Uterus (tissue), 2 donors: ENCODE measurements at regions not wholly inside any gene's neighbourhood (a gene's known extent, or its start where the extent isn't known, plus 50 kb on each side); places are given as distances from the start of the nearest gene placed in this dataset.

Experiments
- CTCF ChIP-seq, 4 experiments: fragments of 200-600 bp in 2 of 4; fragments of 450-650 bp in 2 of 4; sonication (generic) in 2 of 4; IDR thresholded peaks; one replicate each; pipeline ENCODE4 v1.5.1; 2016 to 2019; ENCODE audit warnings: antibody characterized with exemption in 4 of 4, mild to moderate bottlenecking in 2 of 4, moderate library complexity in 1 of 4
- POLR2A ChIP-seq, 2 donors: fragments of 450-650 bp; IDR thresholded peaks; one replicate each; pipeline ENCODE4 v1.6.1; 2016; ENCODE audit warnings: antibody characterized with exemption in 2 of 2, mild to moderate bottlenecking in 1 of 2, moderate library complexity in 1 of 2

GRCh38 chrX:10365532-10366265 is 208.9 kb downstream of the CLCN4 start:
- TF ChIP-seq CTCF (IDR thresholded peaks at IDR 0.05) = no peak
- TF ChIP-seq POLR2A (IDR thresholded peaks at IDR 0.05) = no peak
